Astrocyte (in vitro differentiated cells and primary cell): ENCODE measurements at regions not wholly inside any gene's neighbourhood (a gene's known extent, or its start where the extent isn't known, plus 50 kb on each side); places are given as distances from the start of the nearest gene placed in this dataset.

Experiments used
- DNase-seq: peaks from one replicate; pipeline ENCODE4 v3.0.0-alpha.2; 2010; ENCODE audit warnings: low read depth
- FAIRE-seq: peaks from 2 replicates; lab custom pipeline; 2011; peaks lifted over from hg19 to GRCh38; lab: Jason Lieb, UNC
- H2AFZ ChIP-seq: 2 replicates; pipeline ENCODE4 v1.6.0; 2012; ENCODE audit warnings: low read depth, low read length, inconsistent platforms
- H3K27ac ChIP-seq: 2 replicates; pipeline ENCODE4 v1.5.1; 2011; ENCODE audit warnings: low read depth, low read length, inconsistent platforms
- H3K27me3 ChIP-seq: 2 replicates; pipeline ENCODE4 v1.6.0; 2011; ENCODE audit warnings: low read length, inconsistent platforms; ENCODE audit not compliant: insufficient read depth
- H3K36me3 ChIP-seq: 2 replicates; pipeline ENCODE4 v1.5.1; 2011; ENCODE audit warnings: low read length, inconsistent platforms; ENCODE audit not compliant: insufficient read depth
- H3K4me1 ChIP-seq: 2 replicates; pipeline ENCODE4 v1.5.1; 2011; ENCODE audit warnings: low read length, inconsistent platforms; ENCODE audit not compliant: insufficient read depth
- H3K4me2 ChIP-seq: 2 replicates; pipeline ENCODE4 v1.6.0; 2012; ENCODE audit warnings: low read length, inconsistent platforms
- H3K4me3 ChIP-seq: 2 replicates; pipeline ENCODE4 v1.5.1; 2011; ENCODE audit warnings: low read depth, mild to moderate bottlenecking, low read length, inconsistent platforms; ENCODE audit not compliant: insufficient read depth
- H3K79me2 ChIP-seq: 2 replicates; pipeline ENCODE4 v1.6.0; 2012; ENCODE audit warnings: mild to moderate bottlenecking, low read length, inconsistent platforms; ENCODE audit not compliant: insufficient read depth
- H3K9ac ChIP-seq: 2 replicates; pipeline ENCODE4 v1.6.0; 2012; ENCODE audit warnings: mild to moderate bottlenecking, low read length, inconsistent platforms
- H3K9me3 ChIP-seq: 2 replicates; pipeline ENCODE4 v1.5.1; 2012; ENCODE audit warnings: low read depth, mild to moderate bottlenecking, low read length, inconsistent platforms; ENCODE audit not compliant: insufficient read depth
- H4K20me1 ChIP-seq: 2 replicates; pipeline ENCODE4 v1.6.0; 2012; ENCODE audit warnings: low read length, inconsistent platforms; ENCODE audit not compliant: insufficient read depth
- H3K27ac Mint-ChIP-seq: one replicate; pipeline ENCODE4 v1.8.0; 2021; ENCODE audit warnings: mild to moderate bottlenecking, mixed read lengths; ENCODE audit not compliant: unreplicated experiment
- H3K27me3 Mint-ChIP-seq: one replicate; pipeline ENCODE4 v1.8.0; 2021; ENCODE audit warnings: low read depth, mixed read lengths; ENCODE audit not compliant: unreplicated experiment
- H3K36me3 Mint-ChIP-seq: one replicate; pipeline ENCODE4 v1.8.0; 2021; ENCODE audit warnings: low read depth, mixed read lengths; ENCODE audit not compliant: unreplicated experiment
- H3K4me1 Mint-ChIP-seq: one replicate; pipeline ENCODE4 v1.8.0; 2021; ENCODE audit warnings: low read depth, mixed read lengths; ENCODE audit not compliant: unreplicated experiment
- H3K4me3 Mint-ChIP-seq: one replicate; pipeline ENCODE4 v1.8.0; 2021; ENCODE audit warnings: mild to moderate bottlenecking, moderate library complexity, mixed read lengths; ENCODE audit not compliant: unreplicated experiment
- H3K9me3 Mint-ChIP-seq: one replicate; pipeline ENCODE4 v1.8.0; 2021; ENCODE audit warnings: mild to moderate bottlenecking, mixed read lengths; ENCODE audit not compliant: unreplicated experiment
- EZH2 ChIP-seq: IDR thresholded peaks from 2 replicates; pipeline ENCODE4 v1.6.1; 2012; ENCODE audit warnings: mild to moderate bottlenecking, low read length, inconsistent platforms; ENCODE audit not compliant: insufficient read depth
- TF ChIP-seq, protein P1 (sequence below): IDR thresholded peaks from 2 replicates; pipeline ENCODE4 v1.5.1; 2011; ENCODE audit warnings: low read depth, mild to moderate bottlenecking, inconsistent platforms, low read length, moderate library complexity; ENCODE audit not compliant: insufficient read depth

DNA sequence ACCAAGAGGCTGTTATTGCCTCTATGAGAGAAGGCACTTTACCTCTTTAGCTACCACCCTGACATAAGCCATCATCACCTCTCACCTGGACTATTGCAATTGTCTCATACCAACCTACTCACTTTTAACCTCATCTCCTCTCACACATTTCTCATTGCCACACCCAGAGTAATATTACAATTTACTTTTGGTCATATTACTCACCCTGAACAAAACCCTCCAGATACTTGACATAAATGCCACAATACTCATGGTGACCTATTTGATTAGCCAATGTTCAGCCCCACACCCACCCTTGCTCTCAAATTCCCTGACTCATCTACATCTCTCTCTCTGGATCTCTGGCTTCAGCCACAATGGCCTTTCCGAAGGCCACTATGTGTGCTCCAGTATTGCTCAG lies 90.9 kb upstream of the CDH7 start:
- Mint-ChIP-seq H3K27me3 (no peaks in the 10 kb centered on the region), H3K36me3 (no peaks in the 10 kb centered on the region), H3K27ac (no peak overlapping the region)

GRCh38 chr18:65659312-65659711 lies 91.5 kb upstream of the CDH7 start:
- Histone ChIP-seq H3K36me3 (no peaks in the 10 kb centered on the region), H3K9me3 (no peaks in the 10 kb centered on the region), H2AFZ (no peak overlapping the region), H3K4me3 (no peak overlapping the region), H3K27ac (no peak overlapping the region), H3K4me2 (no peak overlapping the region), H3K79me2 (no peaks in the 10 kb centered on the region), H3K27me3 (no peaks in the 10 kb centered on the region), H3K4me1 (no peaks in the 10 kb centered on the region), H4K20me1 (no peaks in the 10 kb centered on the region), H3K9ac (no peak overlapping the region)
- Mint-ChIP-seq H3K4me3 (no peak overlapping the region), H3K27ac (no peak overlapping the region), H3K4me1 (peaks cover 8% of the 10 kb centered on the region), H3K36me3 (no peaks in the 10 kb centered on the region), H3K9me3 (no peaks in the 10 kb centered on the region), H3K27me3 (no peaks in the 10 kb centered on the region)
- DNase-seq (no peak), FAIRE-seq (no peak)
- TF ChIP-seq, protein P1, sequence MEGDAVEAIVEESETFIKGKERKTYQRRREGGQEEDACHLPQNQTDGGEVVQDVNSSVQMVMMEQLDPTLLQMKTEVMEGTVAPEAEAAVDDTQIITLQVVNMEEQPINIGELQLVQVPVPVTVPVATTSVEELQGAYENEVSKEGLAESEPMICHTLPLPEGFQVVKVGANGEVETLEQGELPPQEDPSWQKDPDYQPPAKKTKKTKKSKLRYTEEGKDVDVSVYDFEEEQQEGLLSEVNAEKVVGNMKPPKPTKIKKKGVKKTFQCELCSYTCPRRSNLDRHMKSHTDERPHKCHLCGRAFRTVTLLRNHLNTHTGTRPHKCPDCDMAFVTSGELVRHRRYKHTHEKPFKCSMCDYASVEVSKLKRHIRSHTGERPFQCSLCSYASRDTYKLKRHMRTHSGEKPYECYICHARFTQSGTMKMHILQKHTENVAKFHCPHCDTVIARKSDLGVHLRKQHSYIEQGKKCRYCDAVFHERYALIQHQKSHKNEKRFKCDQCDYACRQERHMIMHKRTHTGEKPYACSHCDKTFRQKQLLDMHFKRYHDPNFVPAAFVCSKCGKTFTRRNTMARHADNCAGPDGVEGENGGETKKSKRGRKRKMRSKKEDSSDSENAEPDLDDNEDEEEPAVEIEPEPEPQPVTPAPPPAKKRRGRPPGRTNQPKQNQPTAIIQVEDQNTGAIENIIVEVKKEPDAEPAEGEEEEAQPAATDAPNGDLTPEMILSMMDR = no peak
- no peak for TF ChIP-seq EZH2

More for the DNA sequence above, 90.9 kb upstream of the CDH7 start:
- no peak overlapping the region for H3K9ac ChIP-seq
- no peak for TF ChIP-seq EZH2
- TF ChIP-seq, protein P1 = no peak
- H3K4me1 ChIP-seq = no peaks in the 10 kb centered on the region
- H3K4me3 Mint-ChIP-seq = no peak overlapping the region
- H3K9me3 ChIP-seq = no peaks in the 10 kb centered on the region
- no peak overlapping the region for H3K4me3 ChIP-seq
- H2AFZ ChIP-seq = no peak overlapping the region
- no peaks in the 10 kb centered on the region for H3K9me3 Mint-ChIP-seq
- no peaks in the 10 kb centered on the region for H4K20me1 ChIP-seq
- H3K4me2 ChIP-seq = no peak overlapping the region
- FAIRE-seq (no peak), DNase-seq (no peak)
- H3K4me1 Mint-ChIP-seq = peaks cover 8% of the 10 kb centered on the region
- no peaks in the 10 kb centered on the region for H3K79me2 ChIP-seq
- H3K27me3 ChIP-seq = no peaks in the 10 kb centered on the region
- H3K36me3 ChIP-seq = no peaks in the 10 kb centered on the region
- H3K27ac ChIP-seq = no peak overlapping the region

- Mint-ChIP-seq H3K27ac (no peak overlapping the region), H3K9me3 (no peaks in the 10 kb centered on the region), H3K4me1 (no peaks in the 10 kb centered on the region), H3K27me3 (no peaks in the 10 kb centered on the region), H3K36me3 (no peaks in the 10 kb centered on the region), H3K4me3 (no peak overlapping the region)
- no peak for TF ChIP-seq EZH2
- TF ChIP-seq, protein P1 = no peak
- Histone ChIP-seq H3K79me2 (no peaks in the 10 kb centered on the region), H3K9ac (no peak overlapping the region), H3K9me3 (no peaks in the 10 kb centered on the region), H2AFZ (no peak overlapping the region), H3K36me3 (no peaks in the 10 kb centered on the region), H3K27ac (no peak overlapping the region), H3K4me3 (no peak overlapping the region), H3K4me1 (no peaks in the 10 kb centered on the region), H3K27me3 (no peaks in the 10 kb centered on the region), H4K20me1 (no peaks in the 10 kb centered on the region), H3K4me2 (no peak overlapping the region)
- DNase-seq (no peak), FAIRE-seq (no peak)
Observed at GRCh38 chr18:65651192-65651591, 99.6 kb upstream of the CDH7 start.
